HCT116 (cell line): ENCODE measurements at regions not wholly inside any gene's neighbourhood (a gene's known extent, or its start where the extent isn't known, plus 50 kb on each side); places are given as distances from the start of the nearest gene placed in this dataset.

Experiments used
- ATAC-seq: fragments of 200-7000 bp; cut with Tn5 transposase; 2 replicates; pipeline ENCODE4 v1.9.1; 2020; ENCODE audit warnings: mild to moderate bottlenecking, moderate library complexity
- BruUV-seq: library from RNA; stranded (reverse); fragments of 400-500 nt; replicated peaks from 2 replicates; lab custom pipeline; 2021; lab: Mats Ljungman, UMichigan
- CTCF ChIA-PET: fragments of 300-600 bp; sonication (Branson Sonifier 250); formaldehyde crosslinking; loops from one replicate; lab custom pipeline; 2021; ENCODE audit warnings: antibody characterized with exemption; lab: Charles Lee
- POLR2A ChIA-PET: fragments of 300-600, 350-600 bp; sonication (Branson Sonifier 250); formaldehyde crosslinking; loops from one replicate; lab custom pipeline; 2021; ENCODE audit warnings: antibody characterized with exemption; lab: Charles Lee
- RAD21 ChIA-PET, 2 experiments: fragments of 300-600 bp; sonication (Branson Sonifier 250); formaldehyde crosslinking; loops; one replicate each; lab custom pipeline; 2023; ENCODE audit warnings: low total read pairs in 2 of 2; ENCODE audit not compliant: uncharacterized antibody in 2 of 2, unreplicated experiment in 2 of 2, low non-redundant PET in 1 of 2; lab: Charles Lee
- DNase-seq: peaks from one replicate; pipeline ENCODE4 v3.0.0-alpha.2; 2010; ENCODE audit warnings: low read depth, low spot score
- H2AFZ ChIP-seq: fragments of 200-600 bp; shearing (Covaris generic), sonication (generic); 2 replicates; pipeline ENCODE4 v1.6.1; 2017; ENCODE audit warnings: low read depth, mixed run types, mixed read lengths, antibody characterized with exemption, low read length; ENCODE audit not compliant: poor library complexity, severe bottlenecking
- H3K27ac ChIP-seq: 2 replicates; pipeline ENCODE4 v1.5.1; 2012; ENCODE audit warnings: low read depth, low read length
- H3K27me3 ChIP-seq: fragments of 200-600 bp; sonication (generic); 2 replicates; pipeline ENCODE4 v1.6.1; 2016; ENCODE audit warnings: mixed run types, low read length, mixed read lengths; ENCODE audit not compliant: insufficient read depth
- H3K36me3 ChIP-seq, 2 experiments: fragments of 200-500 bp in 1 of 2; fragments of 200-600 bp in 1 of 2; sonication (Bioruptor generic) in 1 of 2; sonication (generic) in 1 of 2; 2 replicates each; pipeline versions ENCODE4 v1.5.1 to v1.6.1; 2014 to 2016; ENCODE audit warnings: low read length in 2 of 2, inconsistent platforms in 1 of 2, mixed read lengths in 1 of 2, mixed run types in 1 of 2; ENCODE audit not compliant: insufficient read depth in 2 of 2, control insufficient read depth in 1 of 2
- H3K4me1 ChIP-seq, 2 experiments: fragments of 200-600 bp in 1 of 2; sonication (generic) in 1 of 2; 2 replicates each; pipeline versions ENCODE4 v1.5.1 to v1.6.1; 2012 to 2017; ENCODE audit warnings: low read length in 2 of 2, inconsistent platforms in 1 of 2, mild to moderate bottlenecking in 1 of 2, mixed read lengths in 1 of 2, mixed run types in 1 of 2, moderate library complexity in 1 of 2; ENCODE audit not compliant: insufficient read depth in 2 of 2, control insufficient read depth in 1 of 2
- H3K4me2 ChIP-seq: fragments of 200-600 bp; sonication (generic); 2 replicates; pipeline ENCODE4 v1.6.1; 2017; ENCODE audit warnings: mixed run types, low read length, mixed read lengths
- H3K4me3 ChIP-seq, 2 experiments: fragments of 200-600 bp in 1 of 2; sonication (generic) in 1 of 2; replicated peaks in 1 of 2; 2 replicates each; pipeline ENCODE4 v1.5.1; 2011 to 2016; ENCODE audit warnings: low read length in 2 of 2, control low read depth in 1 of 2, low read depth in 1 of 2, mild to moderate bottlenecking in 1 of 2, mixed read lengths in 1 of 2, mixed run types in 1 of 2
- H3K79me2 ChIP-seq: fragments of 200-600 bp; sonication (generic); 2 replicates; pipeline ENCODE4 v1.6.1; 2017; ENCODE audit warnings: mild to moderate bottlenecking, mixed run types, low read length, moderate library complexity, mixed read lengths; ENCODE audit not compliant: insufficient read depth
- H3K9ac ChIP-seq: fragments of 200-600 bp; sonication (generic); 2 replicates; pipeline ENCODE4 v1.6.1; 2016; ENCODE audit warnings: low read length, mixed read lengths
- H3K9me2 ChIP-seq: fragments of 200-600 bp; sonication (generic), shearing (Covaris generic); 2 replicates; pipeline ENCODE4 v1.6.1; 2017; ENCODE audit warnings: mixed run types, mild to moderate bottlenecking, moderate library complexity; ENCODE audit not compliant: insufficient read depth
- H3K9me3 ChIP-seq, 2 experiments: fragments of 200-500 bp in 1 of 2; fragments of 200-600 bp in 1 of 2; sonication (Bioruptor generic) in 1 of 2; sonication (generic) in 1 of 2; 2 replicates each; pipeline ENCODE4 v1.6.1; 2014 to 2017; ENCODE audit warnings: low read length in 2 of 2, mixed read lengths in 2 of 2, inconsistent platforms in 1 of 2, low read depth in 1 of 2, mild to moderate bottlenecking in 1 of 2, mixed run types in 1 of 2, moderate library complexity in 1 of 2; ENCODE audit not compliant: control insufficient read depth in 1 of 2, insufficient read depth in 1 of 2
- H4K20me1 ChIP-seq: fragments of 200-600 bp; sonication (generic), shearing (Covaris generic); 2 replicates; pipeline ENCODE4 v1.6.1; 2017; ENCODE audit warnings: mixed run types, mild to moderate bottlenecking, moderate library complexity; ENCODE audit not compliant: insufficient read depth
- ATF3 ChIP-seq: IDR thresholded peaks from 2 replicates; pipeline ENCODE4 v1.6.1; 2012
- CBX3 ChIP-seq: IDR thresholded peaks from 2 replicates; pipeline ENCODE4 v1.6.1; 2012; ENCODE audit warnings: low read depth
- CEBPB ChIP-seq: IDR thresholded peaks from 2 replicates; pipeline ENCODE4 v1.6.1; 2012; ENCODE audit warnings: low read depth
- EGR1 ChIP-seq: IDR thresholded peaks from 2 replicates; pipeline ENCODE4 v1.6.1; 2012; ENCODE audit warnings: low read depth
- ELF1 ChIP-seq: IDR thresholded peaks from 2 replicates; pipeline ENCODE4 v1.6.1; 2012; ENCODE audit warnings: low read depth, borderline replicate concordance
- EZH2phosphoT487 ChIP-seq: fragments of 200-600 bp; IDR thresholded peaks from 2 replicates; pipeline ENCODE4 v1.6.1; 2018; ENCODE audit warnings: antibody characterized with exemption, borderline replicate concordance
- JUND ChIP-seq: IDR thresholded peaks from 2 replicates; pipeline ENCODE4 v1.6.1; 2012
- POLR2A ChIP-seq: IDR thresholded peaks from 2 replicates; pipeline ENCODE4 v1.7.0; 2011; ENCODE audit warnings: borderline replicate concordance; ENCODE audit not compliant: insufficient read depth, insufficient read length; ENCODE audit errors: extremely low read depth
- RAD21 ChIP-seq: IDR thresholded peaks from 2 replicates; pipeline ENCODE4 v1.6.1; 2012; ENCODE audit warnings: low read depth, mild to moderate bottlenecking
- REST ChIP-seq: IDR thresholded peaks from 2 replicates; pipeline ENCODE4 v1.6.1; 2012; ENCODE audit warnings: low read depth
- SIN3A ChIP-seq: IDR thresholded peaks from 2 replicates; pipeline ENCODE4 v1.6.1; 2012; ENCODE audit warnings: low read depth
- SRF ChIP-seq: IDR thresholded peaks from 2 replicates; pipeline ENCODE4 v1.6.1; 2012; ENCODE audit warnings: low read depth
- YY1 ChIP-seq: IDR thresholded peaks from 2 replicates; pipeline ENCODE4 v1.6.1; 2011; ENCODE audit warnings: low read length, low read depth, moderate library complexity, mild to moderate bottlenecking; ENCODE audit not compliant: insufficient replicate concordance; ENCODE audit errors: extremely low read depth
- ZFX ChIP-seq: fragments of 450-650 bp; IDR thresholded peaks from 2 replicates; pipeline ENCODE4 v1.6.1; 2017
- ZNF274 ChIP-seq: fragments of 200-500 bp; sonication (Bioruptor generic); IDR thresholded peaks from 2 replicates; pipeline ENCODE4 v1.6.1; 2014; ENCODE audit warnings: mild to moderate bottlenecking, low read depth, low read length, inconsistent platforms
- intact Hi-C: fragments of 100-400 bp; cut with micrococcal nuclease; formaldehyde crosslinking; loops from 2 replicates; pipeline ENCODE4 v1.10.0; 2022

GRCh38 chr16:9365370-9365728 is 273.9 kb downstream of the HAPSTR1 start:
- ATAC-seq = no peak
- POLR2A ChIA-PET = no interaction called here
- BruUV-seq = no TSS peak

More at GRCh38 chr16:9365370-9365728, 273.9 kb downstream of the HAPSTR1 start:
- no peak overlapping the region for H3K4me2 ChIP-seq
- H3K27me3 ChIP-seq = 0 out of 2 replicates have a peak, but pooled peaks cover 4% of the 10 kb centered on the region
- no peak for TF ChIP-seq ATF3
- no peak for TF ChIP-seq ZNF274
- no peak for TF ChIP-seq CBX3
- TF ChIP-seq REST = no peak
- TF ChIP-seq RAD21 = no peak
- TF ChIP-seq ZFX = no peak
- no peak for TF ChIP-seq JUND
- no peak for TF ChIP-seq SIN3A
- TF ChIP-seq ELF1 = no peak
- no peak for TF ChIP-seq CEBPB
- no peak for TF ChIP-seq SRF
- TF ChIP-seq EGR1 = no peak
- no peak for TF ChIP-seq YY1
- no peak for TF ChIP-seq EZH2phosphoT487
- no peak for TF ChIP-seq POLR2A
- H4K20me1 ChIP-seq = no peaks in the 10 kb centered on the region
- CTCF ChIA-PET = no interaction called here
- no peak overlapping the region for H3K27ac ChIP-seq
- H3K9me2 ChIP-seq = no peaks in the 10 kb centered on the region
- no peak overlapping the region for H2AFZ ChIP-seq
- H3K36me3 ChIP-seq = no peaks in the 10 kb centered on the region
- H3K4me1 ChIP-seq = no peaks in the 10 kb centered on the region
- RAD21 ChIA-PET = no interaction called here
- DNase-seq = no peak
- intact Hi-C loops = no loop called here
- no peak overlapping the region for H3K4me3 ChIP-seq
- H3K79me2 ChIP-seq = no peaks in the 10 kb centered on the region
- no peak overlapping the region for H3K9ac ChIP-seq
- H3K9me3 ChIP-seq = no peaks in the 10 kb centered on the region
